Natural killer cell (primary cell): ENCODE measurements at regions not wholly inside any gene's neighbourhood (a gene's known extent, or its start where the extent isn't known, plus 50 kb on each side); places are given as distances from the start of the nearest gene placed in this dataset.
"Not testable (repeated sequence)": the region's sequence is repeated elsewhere in the genome, so short reads cannot be mapped to it uniquely, and the experiment has no call there.

Experiments used
- ATAC-seq, 3 donors: fragments of 150-1000 bp in 2 of 3; fragments of 200-7000 bp in 1 of 3; cut with Tn5 transposase; 1 replicate in 1 of 3; 2 replicates in 2 of 3; pipeline ENCODE4 v1.10.0; 2021; ENCODE audit warnings: mild to moderate bottlenecking in 2 of 3, moderate library complexity in 2 of 3
- DNase-seq, 2 donors: peaks; one replicate each; pipeline versions ENCODE4 v3.0.0 to v3.0.0-alpha.2; 2013 to 2021; ENCODE audit warnings: mixed read lengths in 1 of 2
- H3K27ac ChIP-seq: one replicate; pipeline ENCODE4 v1.5.1; 2013; ENCODE audit warnings: mild to moderate bottlenecking, low read length
- H3K27me3 ChIP-seq: one replicate; pipeline ENCODE4 v1.6.1; 2013; ENCODE audit warnings: low read length; ENCODE audit not compliant: control insufficient read depth, insufficient read depth
- H3K36me3 ChIP-seq: one replicate; pipeline ENCODE4 v1.6.1; 2013; ENCODE audit warnings: low read length; ENCODE audit not compliant: control insufficient read depth, insufficient read depth
- H3K4me1 ChIP-seq: one replicate; pipeline ENCODE4 v1.6.1; 2013; ENCODE audit warnings: low read length; ENCODE audit not compliant: control insufficient read depth, insufficient read depth
- H3K4me3 ChIP-seq: one replicate; pipeline ENCODE4 v1.5.1; 2013; ENCODE audit warnings: low read length
- H3K9me3 ChIP-seq: one replicate; pipeline ENCODE4 v1.6.1; 2013; ENCODE audit warnings: low read length; ENCODE audit not compliant: control insufficient read depth, insufficient read depth
- H3K27ac Mint-ChIP-seq, 2 donors: one replicate each; pipeline ENCODE4 v1.8.0; 2022; ENCODE audit warnings: mild to moderate bottlenecking in 2 of 2, mixed read lengths in 2 of 2, moderate library complexity in 1 of 2
- H3K27me3 Mint-ChIP-seq, 2 donors: one replicate each; pipeline ENCODE4 v1.8.0; 2022; ENCODE audit warnings: low read depth in 2 of 2, mixed read lengths in 2 of 2
- H3K36me3 Mint-ChIP-seq: one replicate; pipeline ENCODE4 v1.8.0; 2022; ENCODE audit warnings: mixed read lengths
- H3K4me1 Mint-ChIP-seq, 2 donors: one replicate each; pipeline ENCODE4 v1.8.0; 2022; ENCODE audit warnings: mixed read lengths in 2 of 2
- H3K4me3 Mint-ChIP-seq: one replicate; pipeline ENCODE4 v1.8.0; 2022; ENCODE audit warnings: mild to moderate bottlenecking, moderate library complexity, mixed read lengths
- H3K9me3 Mint-ChIP-seq, 2 donors: one replicate each; pipeline ENCODE4 v1.8.0; 2022; ENCODE audit warnings: mixed read lengths in 2 of 2
- CTCF ChIP-seq: fragments of 200-600 bp; IDR thresholded peaks from one replicate; pipeline ENCODE4 v1.8.0; 2022; ENCODE audit warnings: antibody characterized with exemption
- WGBS: methylation state at CpG from one replicate; pipeline ENCODE4 v1.1.7; 2013; ENCODE audit warnings: missing lambda C conversion rate; ENCODE audit not compliant: insufficient coverage; 5-methylcytosine and 5-hydroxymethylcytosine counted together
- intact Hi-C: fragments of 100-400 bp; cut with micrococcal nuclease; formaldehyde crosslinking; loops from one replicate; pipeline ENCODE4 v1.14.2; 2022

GRCh38 chrX:45553417-45553816 lies 352.7 kb upstream of the DIPK2B start:
- WGBS, result no CpG with 5 or more reads among the region's 1 CpG
- Histone ChIP-seq H3K9me3 (no peaks in the 10 kb centered on the region), H3K36me3 (no peaks in the 10 kb centered on the region), H3K27me3 (no peaks in the 10 kb centered on the region), H3K27ac (no peak overlapping the region), H3K4me3 (no peak overlapping the region), H3K4me1 (no peaks in the 10 kb centered on the region)
- ATAC-seq, result no peak
- Mint-ChIP-seq H3K4me3 (no peak overlapping the region), H3K4me1 (no peaks in the 10 kb centered on the region), H3K27me3 (peaks cover 2 to 8% of the 10 kb centered on the region in 2 donors), H3K36me3 (no peaks in the 10 kb centered on the region), H3K27ac (no peak overlapping the region), H3K9me3 (no peaks in the 10 kb centered on the region)
- intact Hi-C loops, result no loop called here
- no peak for DNase-seq
- no peak for TF ChIP-seq CTCF

- H3K9me3 Mint-ChIP-seq, H3K36me3 Mint-ChIP-seq, H3K4me3 Mint-ChIP-seq, H3K27me3 Mint-ChIP-seq, H3K27me3 ChIP-seq, H3K4me1 Mint-ChIP-seq, H3K27ac ChIP-seq, H3K27ac Mint-ChIP-seq, H3K36me3 ChIP-seq, H3K9me3 ChIP-seq, H3K4me3 ChIP-seq, ATAC-seq, H3K4me1 ChIP-seq, DNase-seq, intact Hi-C loops: not testable (repeated sequence)
Observed at GRCh38 chrX:45546697-45547096, 346.0 kb upstream of the DIPK2B start.

- peaks cover 13 to 44% of the 10 kb centered on the region in 2 donors for H3K27me3 Mint-ChIP-seq
- no peak overlapping the region for H3K27ac Mint-ChIP-seq
- H3K4me1 Mint-ChIP-seq, result no peaks in the 10 kb centered on the region
- intact Hi-C loops, result no loop called here
- TF ChIP-seq CTCF, result no peak
- no peaks in the 10 kb centered on the region for H3K27me3 ChIP-seq
- H3K36me3 ChIP-seq, result no peaks in the 10 kb centered on the region
- no peak overlapping the region for H3K4me3 Mint-ChIP-seq
- no peaks in the 10 kb centered on the region for H3K4me1 ChIP-seq
- WGBS, result no CpG with 5 or more reads among the region's 2 CpGs
- no peak overlapping the region for H3K27ac ChIP-seq
- H3K9me3 Mint-ChIP-seq, result no peaks in the 10 kb centered on the region
- no peak for ATAC-seq
- no peaks in the 10 kb centered on the region for H3K36me3 Mint-ChIP-seq
- no peak for DNase-seq
- H3K4me3 ChIP-seq, result no peak overlapping the region
- no peaks in the 10 kb centered on the region for H3K9me3 ChIP-seq
Observed at GRCh38 chrX:45540181-45540580, 339.5 kb upstream of the DIPK2B start.

- ATAC-seq, result no peak
- Mint-ChIP-seq H3K27me3 (peaks cover 18 to 60% of the 10 kb centered on the region in 2 donors), H3K27ac (no peak overlapping the region), H3K9me3 (peaks cover 0 to 5% of the 10 kb centered on the region in 2 donors), H3K4me1 (no peaks in the 10 kb centered on the region), H3K36me3 (no peaks in the 10 kb centered on the region), H3K4me3 (no peak overlapping the region)
- no peak for TF ChIP-seq CTCF
- H3K4me3 ChIP-seq, result no peak overlapping the region
- DNase-seq, result no peak
- H3K27me3 ChIP-seq, result no peaks in the 10 kb centered on the region
- no peaks in the 10 kb centered on the region for H3K9me3 ChIP-seq
- intact Hi-C loops, result no loop called here
- H3K27ac ChIP-seq, result no peak overlapping the region
- no peaks in the 10 kb centered on the region for H3K4me1 ChIP-seq
- no CpG with 5 or more reads among the region's 1 CpG for WGBS
- no peaks in the 10 kb centered on the region for H3K36me3 ChIP-seq
Observed at GRCh38 chrX:45537936-45538335, 337.3 kb upstream of the DIPK2B start.
